ENCODE measurements at regions not wholly inside any gene's neighbourhood (a gene's known extent, or its start where the extent isn't known, plus 50 kb on each side); places are given as distances from the start of the nearest gene placed in this dataset.

DNA sequence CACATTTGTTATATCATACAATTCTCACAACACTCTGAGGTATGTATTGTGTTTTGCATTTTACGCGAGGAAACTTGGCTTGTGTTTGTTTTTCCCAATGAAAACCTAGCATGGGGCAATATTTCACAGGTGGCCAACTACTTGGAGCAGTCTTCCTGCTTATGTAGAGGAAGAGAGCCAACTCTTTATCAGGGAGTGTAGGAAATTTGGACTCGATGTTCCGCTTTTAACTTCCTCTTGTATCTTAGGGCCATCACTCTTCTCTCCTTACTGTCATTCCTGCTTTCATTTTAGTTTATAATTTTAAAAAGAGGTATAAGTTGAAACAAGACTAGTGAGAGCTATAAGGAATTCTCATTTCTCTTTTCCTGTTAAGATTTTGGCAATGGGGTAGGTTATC, 107.7 kb upstream of the RPS6KA3 start:
- TF ChIP-seq, protein P1, sequence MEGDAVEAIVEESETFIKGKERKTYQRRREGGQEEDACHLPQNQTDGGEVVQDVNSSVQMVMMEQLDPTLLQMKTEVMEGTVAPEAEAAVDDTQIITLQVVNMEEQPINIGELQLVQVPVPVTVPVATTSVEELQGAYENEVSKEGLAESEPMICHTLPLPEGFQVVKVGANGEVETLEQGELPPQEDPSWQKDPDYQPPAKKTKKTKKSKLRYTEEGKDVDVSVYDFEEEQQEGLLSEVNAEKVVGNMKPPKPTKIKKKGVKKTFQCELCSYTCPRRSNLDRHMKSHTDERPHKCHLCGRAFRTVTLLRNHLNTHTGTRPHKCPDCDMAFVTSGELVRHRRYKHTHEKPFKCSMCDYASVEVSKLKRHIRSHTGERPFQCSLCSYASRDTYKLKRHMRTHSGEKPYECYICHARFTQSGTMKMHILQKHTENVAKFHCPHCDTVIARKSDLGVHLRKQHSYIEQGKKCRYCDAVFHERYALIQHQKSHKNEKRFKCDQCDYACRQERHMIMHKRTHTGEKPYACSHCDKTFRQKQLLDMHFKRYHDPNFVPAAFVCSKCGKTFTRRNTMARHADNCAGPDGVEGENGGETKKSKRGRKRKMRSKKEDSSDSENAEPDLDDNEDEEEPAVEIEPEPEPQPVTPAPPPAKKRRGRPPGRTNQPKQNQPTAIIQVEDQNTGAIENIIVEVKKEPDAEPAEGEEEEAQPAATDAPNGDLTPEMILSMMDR (conservative IDR thresholded peaks at IDR 0.05 in 1 of 2, IDR thresholded peaks at IDR 0.05 in 1 of 2; ENCODE audit: extremely low read depth in 1 of 2, insufficient read depth in 1 of 2, low read depth in 1 of 2, low read length in 2 of 2), result no peak
- TF ChIP-seq EZH2 (IDR thresholded peaks at IDR 0.05; ENCODE audit: borderline replicate concordance, low read length), result no peak

Data from mammary epithelial cell (primary cell).